ENCODE measurements at regions not wholly inside any gene's neighbourhood (a gene's known extent, or its start where the extent isn't known, plus 50 kb on each side); places are given as distances from the start of the nearest gene placed in this dataset.

DNA sequence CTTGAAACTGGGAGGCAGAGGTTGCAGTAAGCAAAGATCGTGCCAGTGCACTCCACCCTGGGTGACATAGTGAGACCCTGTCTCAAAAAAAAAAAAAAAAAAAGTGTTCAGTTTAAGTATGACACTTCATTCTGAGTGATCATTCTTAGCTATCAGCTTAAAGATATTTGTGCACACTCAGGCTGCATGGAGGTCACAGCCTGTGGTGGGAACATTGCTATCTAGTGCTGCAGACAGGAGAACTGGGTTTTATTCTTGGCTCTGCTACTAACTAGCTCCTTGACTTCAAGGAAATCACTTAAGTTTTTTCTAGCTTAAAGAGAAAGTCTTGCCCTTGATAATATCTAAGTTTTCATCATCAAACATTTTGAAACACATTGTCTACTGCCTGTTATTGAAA lies 391.3 kb upstream of the CDH7 start:
- TF ChIP-seq POLR2AphosphoS5 (IDR thresholded peaks at IDR 0.05; ENCODE audit: low read depth) (no peak), SPI1 (IDR thresholded peaks at IDR 0.05; ENCODE audit: borderline replicate concordance, low read depth) (no peak)
- TF ChIP-seq, protein P1, sequence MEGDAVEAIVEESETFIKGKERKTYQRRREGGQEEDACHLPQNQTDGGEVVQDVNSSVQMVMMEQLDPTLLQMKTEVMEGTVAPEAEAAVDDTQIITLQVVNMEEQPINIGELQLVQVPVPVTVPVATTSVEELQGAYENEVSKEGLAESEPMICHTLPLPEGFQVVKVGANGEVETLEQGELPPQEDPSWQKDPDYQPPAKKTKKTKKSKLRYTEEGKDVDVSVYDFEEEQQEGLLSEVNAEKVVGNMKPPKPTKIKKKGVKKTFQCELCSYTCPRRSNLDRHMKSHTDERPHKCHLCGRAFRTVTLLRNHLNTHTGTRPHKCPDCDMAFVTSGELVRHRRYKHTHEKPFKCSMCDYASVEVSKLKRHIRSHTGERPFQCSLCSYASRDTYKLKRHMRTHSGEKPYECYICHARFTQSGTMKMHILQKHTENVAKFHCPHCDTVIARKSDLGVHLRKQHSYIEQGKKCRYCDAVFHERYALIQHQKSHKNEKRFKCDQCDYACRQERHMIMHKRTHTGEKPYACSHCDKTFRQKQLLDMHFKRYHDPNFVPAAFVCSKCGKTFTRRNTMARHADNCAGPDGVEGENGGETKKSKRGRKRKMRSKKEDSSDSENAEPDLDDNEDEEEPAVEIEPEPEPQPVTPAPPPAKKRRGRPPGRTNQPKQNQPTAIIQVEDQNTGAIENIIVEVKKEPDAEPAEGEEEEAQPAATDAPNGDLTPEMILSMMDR (IDR thresholded peaks at IDR 0.05; ENCODE audit: insufficient read depth, low read length): no peak
- TF ChIP-seq, protein P2, sequence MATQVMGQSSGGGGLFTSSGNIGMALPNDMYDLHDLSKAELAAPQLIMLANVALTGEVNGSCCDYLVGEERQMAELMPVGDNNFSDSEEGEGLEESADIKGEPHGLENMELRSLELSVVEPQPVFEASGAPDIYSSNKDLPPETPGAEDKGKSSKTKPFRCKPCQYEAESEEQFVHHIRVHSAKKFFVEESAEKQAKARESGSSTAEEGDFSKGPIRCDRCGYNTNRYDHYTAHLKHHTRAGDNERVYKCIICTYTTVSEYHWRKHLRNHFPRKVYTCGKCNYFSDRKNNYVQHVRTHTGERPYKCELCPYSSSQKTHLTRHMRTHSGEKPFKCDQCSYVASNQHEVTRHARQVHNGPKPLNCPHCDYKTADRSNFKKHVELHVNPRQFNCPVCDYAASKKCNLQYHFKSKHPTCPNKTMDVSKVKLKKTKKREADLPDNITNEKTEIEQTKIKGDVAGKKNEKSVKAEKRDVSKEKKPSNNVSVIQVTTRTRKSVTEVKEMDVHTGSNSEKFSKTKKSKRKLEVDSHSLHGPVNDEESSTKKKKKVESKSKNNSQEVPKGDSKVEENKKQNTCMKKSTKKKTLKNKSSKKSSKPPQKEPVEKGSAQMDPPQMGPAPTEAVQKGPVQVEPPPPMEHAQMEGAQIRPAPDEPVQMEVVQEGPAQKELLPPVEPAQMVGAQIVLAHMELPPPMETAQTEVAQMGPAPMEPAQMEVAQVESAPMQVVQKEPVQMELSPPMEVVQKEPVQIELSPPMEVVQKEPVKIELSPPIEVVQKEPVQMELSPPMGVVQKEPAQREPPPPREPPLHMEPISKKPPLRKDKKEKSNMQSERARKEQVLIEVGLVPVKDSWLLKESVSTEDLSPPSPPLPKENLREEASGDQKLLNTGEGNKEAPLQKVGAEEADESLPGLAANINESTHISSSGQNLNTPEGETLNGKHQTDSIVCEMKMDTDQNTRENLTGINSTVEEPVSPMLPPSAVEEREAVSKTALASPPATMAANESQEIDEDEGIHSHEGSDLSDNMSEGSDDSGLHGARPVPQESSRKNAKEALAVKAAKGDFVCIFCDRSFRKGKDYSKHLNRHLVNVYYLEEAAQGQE (IDR thresholded peaks at IDR 0.05; ENCODE audit: insufficient replicate concordance, low read depth): no peak
